Thyroid gland (tissue), 4 donors: ENCODE measurements at regions not wholly inside any gene's neighbourhood (a gene's known extent, or its start where the extent isn't known, plus 50 kb on each side); places are given as distances from the start of the nearest gene placed in this dataset.

Experiments used
- DNase-seq, 2 donors: peaks; one replicate each; pipeline ENCODE4 v3.0.0-alpha.2; 2019
- H3K27ac ChIP-seq, 3 donors: fragments of 200-600 bp; sonication (generic); 1 replicate in 2 of 3; 2 replicates in 1 of 3; pipeline ENCODE4 v1.5.1; 2016 to 2019; ENCODE audit warnings: mild to moderate bottlenecking in 1 of 3, moderate library complexity in 1 of 3
- H3K27me3 ChIP-seq: fragments of 200-600 bp; sonication (generic); one replicate; pipeline ENCODE4 v1.5.1; 2019
- H3K36me3 ChIP-seq, 2 donors: fragments of 200-600 bp; sonication (generic); one replicate each; pipeline ENCODE4 v1.5.1; 2016 to 2019
- H3K4me1 ChIP-seq, 2 donors: fragments of 200-600 bp; sonication (generic); one replicate each; pipeline ENCODE4 v1.5.1; 2017 to 2019
- H3K4me3 ChIP-seq, 3 donors: fragments of 200-600 bp; sonication (generic); replicated peaks in 1 of 3; 1 replicate in 2 of 3; 2 replicates in 1 of 3; pipeline ENCODE4 v1.5.1; 2016; ENCODE audit warnings: mild to moderate bottlenecking in 1 of 3
- H3K9me3 ChIP-seq: fragments of 200-600 bp; sonication (generic); one replicate; pipeline ENCODE4 v1.5.1; 2017
- POLR2A ChIP-seq, 2 donors: fragments of 450-650 bp; IDR thresholded peaks; one replicate each; pipeline ENCODE4 v1.6.1; 2017; ENCODE audit warnings: antibody characterized with exemption in 2 of 2, mild to moderate bottlenecking in 2 of 2, moderate library complexity in 1 of 2
- WGBS, 2 donors: methylation state at CpG; one replicate each; pipeline ENCODE4 v1.1.5; 2017; 5-methylcytosine and 5-hydroxymethylcytosine counted together
- intact Hi-C: fragments of 100-400 bp; cut with DNase I; formaldehyde crosslinking; loops from one replicate; pipeline ENCODE4 v1.15.1; 2023
- TF ChIP-seq, protein P1 (sequence below), 6 experiments: fragments of 200-600 bp in 3 of 6; fragments of 450-650 bp in 3 of 6; sonication (generic) in 3 of 6; IDR thresholded peaks; one replicate each; pipeline ENCODE4 v1.5.1; 2016 to 2019; ENCODE audit warnings: antibody characterized with exemption in 6 of 6, mild to moderate bottlenecking in 2 of 6, inconsistent platforms in 1 of 6, moderate library complexity in 1 of 6

DNA sequence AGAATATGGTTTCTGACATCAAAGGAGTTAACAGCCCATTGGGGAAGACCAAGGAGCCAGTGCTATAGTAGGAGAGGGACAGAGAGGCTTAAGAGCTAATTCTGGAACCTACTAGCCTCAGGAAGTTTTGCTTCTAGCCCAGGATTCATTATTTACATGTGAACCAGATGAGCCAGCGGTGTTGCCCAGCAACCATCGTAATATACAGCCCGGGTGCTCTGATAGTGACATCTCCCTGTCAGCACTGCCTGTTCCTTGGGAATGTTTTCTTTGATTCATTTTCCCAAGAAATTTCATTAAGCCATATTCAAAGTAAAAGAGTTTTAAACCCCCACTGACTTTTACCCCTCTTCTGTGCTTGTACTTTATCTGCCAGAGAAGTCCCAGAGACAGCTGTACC is 217.4 kb upstream of the ADAMTSL1 start:
- 78 to 97% methylated on average over 3 of the region's 3 CpGs for WGBS, 2 donors
- DNase-seq: no peak

DNA sequence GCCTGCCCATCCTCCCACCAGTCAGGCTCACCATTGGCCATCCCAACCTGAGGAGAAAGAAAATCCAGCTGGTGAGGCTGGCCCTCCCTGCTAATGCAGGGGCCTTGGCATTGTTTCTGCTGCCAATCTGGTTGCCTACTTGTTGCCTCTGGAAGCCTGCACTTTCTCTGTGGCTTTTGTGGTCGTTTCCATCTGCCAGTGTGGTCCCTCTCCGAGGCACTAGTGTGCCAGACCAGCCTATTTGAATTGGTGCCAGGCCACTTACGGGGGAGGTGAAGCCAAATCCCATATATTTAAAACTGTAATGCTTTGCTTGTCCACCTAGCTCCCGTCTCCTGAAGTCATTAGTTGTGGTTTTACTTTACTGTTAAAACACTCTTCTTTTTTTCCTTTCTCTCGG is 213.4 kb upstream of the ADAMTSL1 start:
- H3K4me1 ChIP-seq: peaks cover 8% of the 10 kb centered on the region in 2 donors
- peak in 1 of 2 donors; percentile 5 for DNase-seq
- H3K4me3 ChIP-seq: no peak overlapping the region
- H3K36me3 ChIP-seq: no peaks in the 10 kb centered on the region
- H3K27ac ChIP-seq: no peak overlapping the region
- TF ChIP-seq, protein P1, sequence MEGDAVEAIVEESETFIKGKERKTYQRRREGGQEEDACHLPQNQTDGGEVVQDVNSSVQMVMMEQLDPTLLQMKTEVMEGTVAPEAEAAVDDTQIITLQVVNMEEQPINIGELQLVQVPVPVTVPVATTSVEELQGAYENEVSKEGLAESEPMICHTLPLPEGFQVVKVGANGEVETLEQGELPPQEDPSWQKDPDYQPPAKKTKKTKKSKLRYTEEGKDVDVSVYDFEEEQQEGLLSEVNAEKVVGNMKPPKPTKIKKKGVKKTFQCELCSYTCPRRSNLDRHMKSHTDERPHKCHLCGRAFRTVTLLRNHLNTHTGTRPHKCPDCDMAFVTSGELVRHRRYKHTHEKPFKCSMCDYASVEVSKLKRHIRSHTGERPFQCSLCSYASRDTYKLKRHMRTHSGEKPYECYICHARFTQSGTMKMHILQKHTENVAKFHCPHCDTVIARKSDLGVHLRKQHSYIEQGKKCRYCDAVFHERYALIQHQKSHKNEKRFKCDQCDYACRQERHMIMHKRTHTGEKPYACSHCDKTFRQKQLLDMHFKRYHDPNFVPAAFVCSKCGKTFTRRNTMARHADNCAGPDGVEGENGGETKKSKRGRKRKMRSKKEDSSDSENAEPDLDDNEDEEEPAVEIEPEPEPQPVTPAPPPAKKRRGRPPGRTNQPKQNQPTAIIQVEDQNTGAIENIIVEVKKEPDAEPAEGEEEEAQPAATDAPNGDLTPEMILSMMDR (IDR thresholded peaks at IDR 0.05): no peak
- TF ChIP-seq POLR2A (IDR thresholded peaks at IDR 0.05): no peak
- 54 to 66% methylated on average over 5 of the region's 5 CpGs for WGBS, 2 donors
- intact Hi-C loops: no loop called here
- no peaks in the 10 kb centered on the region for H3K9me3 ChIP-seq
- H3K27me3 ChIP-seq: no peaks in the 10 kb centered on the region

More for the DNA sequence above, 217.4 kb upstream of the ADAMTSL1 start:
- Histone ChIP-seq H3K36me3 (no peaks in the 10 kb centered on the region), H3K4me1 (peaks cover 8% of the 10 kb centered on the region in 2 donors), H3K27ac (no peak overlapping the region), H3K27me3 (no peaks in the 10 kb centered on the region), H3K4me3 (no peak overlapping the region), H3K9me3 (no peaks in the 10 kb centered on the region)
- intact Hi-C loops: loop anchor here (5.0 kb wide), 2 partner anchors 186 to 776 kb away; partner anchors contain the start of gene SAXO1
- TF ChIP-seq, protein P1 (IDR thresholded peaks at IDR 0.05): no peak
- TF ChIP-seq POLR2A (IDR thresholded peaks at IDR 0.05): no peak

DNA sequence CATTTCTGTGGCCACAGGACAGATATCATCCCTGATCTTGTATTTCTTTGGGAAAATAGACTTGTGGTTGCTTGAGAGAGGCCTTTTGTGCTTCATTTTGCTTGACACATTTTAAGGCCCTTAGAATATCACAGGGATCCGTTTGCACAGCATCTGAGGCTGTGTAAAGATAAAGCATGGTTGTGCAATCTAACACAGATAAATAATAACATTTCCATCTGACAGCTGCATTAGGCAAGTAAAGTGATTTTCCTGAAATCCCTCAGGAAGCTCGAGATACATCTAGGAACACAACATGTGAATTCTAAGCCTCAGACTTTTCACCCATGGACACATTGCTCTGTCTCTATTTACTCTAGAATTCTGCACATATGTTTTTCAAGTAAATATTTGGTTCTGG is 212.8 kb upstream of the ADAMTSL1 start:
- DNase-seq: no peak
- Histone ChIP-seq H3K9me3 (no peaks in the 10 kb centered on the region), H3K27ac (no peak overlapping the region), H3K4me1 (peaks cover 8% of the 10 kb centered on the region in 2 donors), H3K27me3 (no peaks in the 10 kb centered on the region), H3K36me3 (no peaks in the 10 kb centered on the region), H3K4me3 (no peak overlapping the region)
- WGBS, 2 donors: 50 to 85% methylated on average over 2 of the region's 2 CpGs
- intact Hi-C loops: no loop called here
- no peak for TF ChIP-seq POLR2A (IDR thresholded peaks at IDR 0.05)
- TF ChIP-seq, protein P1 (IDR thresholded peaks at IDR 0.05): no peak

DNA sequence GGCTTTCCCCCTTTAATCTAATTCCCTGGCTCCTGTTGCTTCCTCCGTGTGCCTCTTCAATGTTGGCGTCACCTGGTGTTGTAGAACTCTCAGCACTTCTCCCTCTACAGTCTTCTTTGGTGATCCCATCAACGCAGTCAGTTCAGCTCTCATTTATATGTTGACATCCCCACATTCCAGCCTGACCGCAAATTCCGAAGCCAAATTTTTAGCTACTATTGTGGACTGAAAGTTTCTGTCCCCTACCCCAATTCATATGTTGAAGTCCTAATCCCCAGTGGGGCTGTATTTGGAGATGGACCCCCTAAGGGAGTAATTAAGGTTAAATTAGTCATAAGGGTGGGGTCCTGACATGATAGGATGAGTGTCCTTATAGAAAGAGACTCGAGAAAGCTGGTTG is 210.6 kb upstream of the ADAMTSL1 start:
- Histone ChIP-seq H3K4me3 (no peak overlapping the region), H3K27ac (no peak overlapping the region), H3K27me3 (no peaks in the 10 kb centered on the region), H3K4me1 (peaks cover 8% of the 10 kb centered on the region in 2 donors), H3K36me3 (no peaks in the 10 kb centered on the region), H3K9me3 (no peaks in the 10 kb centered on the region)
- intact Hi-C loops: no loop called here
- DNase-seq: no peak
- 86 to 89% methylated on average over 6 of the region's 6 CpGs for WGBS, 2 donors
- TF ChIP-seq, protein P1 (IDR thresholded peaks at IDR 0.05): no peak
- TF ChIP-seq POLR2A (IDR thresholded peaks at IDR 0.05): no peak

DNA sequence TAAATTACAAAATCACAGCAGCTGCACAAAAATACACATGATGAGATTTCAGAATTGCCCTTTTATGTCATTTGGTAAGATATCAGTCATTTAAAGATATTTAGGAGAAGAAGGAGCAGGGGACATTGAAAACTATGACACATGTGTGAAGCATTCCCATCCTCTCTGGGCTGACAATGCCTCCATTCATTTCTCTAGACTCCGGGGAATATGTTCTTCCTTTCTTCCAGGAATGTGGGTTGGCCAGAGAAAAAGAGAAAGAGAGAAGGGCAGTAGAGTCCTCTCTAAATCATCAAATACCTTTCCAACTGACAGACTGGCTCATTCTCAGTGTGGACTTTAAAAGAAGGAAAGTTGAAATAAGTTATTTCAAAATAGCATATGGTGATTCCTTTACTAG is 205.6 kb upstream of the ADAMTSL1 start:
- intact Hi-C loops: loop anchor here (5.0 kb wide), 1 partner anchor 49 kb away; no protein-coding TSS in a partner anchor
- TF ChIP-seq, protein P1 (IDR thresholded peaks at IDR 0.05): no peak
- TF ChIP-seq POLR2A (IDR thresholded peaks at IDR 0.05): no peak
- 0 to 25% methylated on average over 1 of the region's 1 CpG for WGBS, 2 donors
- H3K4me3 ChIP-seq: no peak overlapping the region
- no peaks in the 10 kb centered on the region for H3K4me1 ChIP-seq
- no peaks in the 10 kb centered on the region for H3K36me3 ChIP-seq
- no peak overlapping the region for H3K27ac ChIP-seq
- no peaks in the 10 kb centered on the region for H3K27me3 ChIP-seq
- no peaks in the 10 kb centered on the region for H3K9me3 ChIP-seq
- no peak for DNase-seq
